ENCODE measurements at regions not wholly inside any gene's neighbourhood (a gene's known extent, or its start where the extent isn't known, plus 50 kb on each side); places are given as distances from the start of the nearest gene placed in this dataset.

DNA sequence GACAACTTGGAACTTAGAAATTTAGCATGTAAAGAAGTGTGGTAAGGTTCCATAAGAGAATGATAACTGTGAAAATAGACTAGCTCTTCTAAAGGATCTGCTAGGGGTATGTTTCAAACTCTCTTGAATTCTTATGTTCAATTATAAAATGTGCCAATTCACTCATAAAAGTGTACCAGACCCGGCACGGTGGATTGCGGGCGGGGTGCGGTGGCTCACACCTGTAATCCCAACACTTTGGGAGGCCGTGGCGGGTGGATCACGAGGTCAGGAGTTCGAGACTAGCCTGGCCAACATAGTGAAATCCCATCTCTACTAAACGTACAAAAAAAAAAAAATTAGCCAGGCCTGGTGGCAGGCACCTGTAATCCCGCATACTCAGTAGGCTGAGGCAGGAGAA is 105.4 kb upstream of the CAV2 start:
- no peaks in the 10 kb centered on the region for H3K79me2 ChIP-seq (ENCODE audit: insufficient read depth, low read length)
- RAD21 ChIA-PET (ENCODE audit: low non-redundant PET in 1 of 2, low total read pairs in 2 of 2, uncharacterized antibody in 2 of 2, unreplicated experiment in 2 of 2) = no interaction called here
- H3K27me3 ChIP-seq (ENCODE audit: insufficient read depth, low read length) = no peaks in the 10 kb centered on the region
- H3K4me2 ChIP-seq (ENCODE audit: low read length) = no peak overlapping the region
- no peak overlapping the region for H3K4me3 ChIP-seq (replicated peaks in 1 of 2; ENCODE audit: low read depth in 1 of 2, low read length in 2 of 2)
- no peaks in the 10 kb centered on the region for H3K9me3 ChIP-seq (ENCODE audit: control insufficient read depth in 1 of 2, insufficient read depth in 1 of 2, low read depth in 1 of 2, low read length in 2 of 2)
- H2AFZ ChIP-seq (ENCODE audit: low read depth, low read length, poor library complexity, severe bottlenecking) = no peak overlapping the region
- H3K9ac ChIP-seq (ENCODE audit: low read length) = no peak overlapping the region
- CTCF ChIA-PET = no interaction called here
- POLR2A ChIA-PET = no interaction called here
- intact Hi-C loops (cut with micrococcal nuclease) = no loop called here
- no peak for DNase-seq (ENCODE audit: low read depth, low spot score)
- ATAC-seq = no peak
- peaks cover 18 to 21% of the 10 kb centered on the region in 2 experiments for H3K4me1 ChIP-seq (ENCODE audit: control insufficient read depth in 1 of 2, insufficient read depth in 2 of 2, low read length in 2 of 2)
- H3K36me3 ChIP-seq (ENCODE audit: control insufficient read depth in 1 of 2, insufficient read depth in 2 of 2, low read length in 2 of 2) = no peaks in the 10 kb centered on the region
- no peak overlapping the region for H3K27ac ChIP-seq (ENCODE audit: low read depth, low read length)
- no peaks in the 10 kb centered on the region for H3K9me2 ChIP-seq (ENCODE audit: insufficient read depth)
- no TSS peak for BruUV-seq (replicated peaks)
- no peaks in the 10 kb centered on the region for H4K20me1 ChIP-seq (ENCODE audit: insufficient read depth)
- no peak for TF ChIP-seq POLR2AphosphoS5 (IDR thresholded peaks at IDR 0.05; ENCODE audit: low read depth, low read length)
- TF ChIP-seq ZFX (IDR thresholded peaks at IDR 0.05) = no peak
- TF ChIP-seq CBX3 (IDR thresholded peaks at IDR 0.05; ENCODE audit: low read depth) = no peak
- TF ChIP-seq, protein P1, sequence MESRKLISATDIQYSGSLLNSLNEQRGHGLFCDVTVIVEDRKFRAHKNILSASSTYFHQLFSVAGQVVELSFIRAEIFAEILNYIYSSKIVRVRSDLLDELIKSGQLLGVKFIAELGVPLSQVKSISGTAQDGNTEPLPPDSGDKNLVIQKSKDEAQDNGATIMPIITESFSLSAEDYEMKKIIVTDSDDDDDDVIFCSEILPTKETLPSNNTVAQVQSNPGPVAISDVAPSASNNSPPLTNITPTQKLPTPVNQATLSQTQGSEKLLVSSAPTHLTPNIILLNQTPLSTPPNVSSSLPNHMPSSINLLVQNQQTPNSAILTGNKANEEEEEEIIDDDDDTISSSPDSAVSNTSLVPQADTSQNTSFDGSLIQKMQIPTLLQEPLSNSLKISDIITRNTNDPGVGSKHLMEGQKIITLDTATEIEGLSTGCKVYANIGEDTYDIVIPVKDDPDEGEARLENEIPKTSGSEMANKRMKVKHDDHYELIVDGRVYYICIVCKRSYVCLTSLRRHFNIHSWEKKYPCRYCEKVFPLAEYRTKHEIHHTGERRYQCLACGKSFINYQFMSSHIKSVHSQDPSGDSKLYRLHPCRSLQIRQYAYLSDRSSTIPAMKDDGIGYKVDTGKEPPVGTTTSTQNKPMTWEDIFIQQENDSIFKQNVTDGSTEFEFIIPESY (IDR thresholded peaks at IDR 0.05; ENCODE audit: extremely low read depth, insufficient replicate concordance, low read length) = no peak

DNA sequence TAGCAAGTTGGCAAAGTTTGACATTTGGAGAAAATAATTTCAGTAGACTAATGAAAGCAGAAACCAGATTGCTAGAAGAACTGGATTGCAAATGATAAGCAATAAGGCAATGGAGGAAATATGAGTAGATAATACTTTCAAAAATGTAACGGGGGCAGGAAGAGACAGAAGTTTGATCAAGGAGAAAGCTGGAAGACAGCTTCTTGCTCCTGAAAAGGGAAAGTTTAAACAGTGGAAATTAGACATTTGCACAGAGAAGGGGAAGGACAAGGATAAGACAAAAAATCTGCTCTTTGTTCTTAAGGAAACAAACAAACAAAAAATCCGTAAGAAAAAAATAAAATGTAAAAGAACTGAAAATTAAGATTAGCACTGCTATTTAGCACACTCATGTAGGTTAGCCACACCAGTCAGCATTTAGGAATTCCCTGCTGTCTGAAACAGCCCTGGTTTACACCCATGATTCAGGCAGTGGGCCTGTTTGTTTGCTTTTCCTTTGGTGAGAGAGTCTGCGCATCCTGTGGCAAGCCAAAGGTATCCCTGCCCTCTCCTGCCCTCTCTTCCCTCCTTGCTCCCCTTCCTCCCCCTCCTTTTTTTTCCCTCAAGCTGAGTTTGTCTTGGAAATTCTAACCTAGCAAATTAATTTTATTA is 104.3 kb upstream of the CAV2 start:
- RAD21 ChIA-PET (ENCODE audit: low non-redundant PET in 1 of 2, low total read pairs in 2 of 2, uncharacterized antibody in 2 of 2, unreplicated experiment in 2 of 2) = no interaction called here
- peak overlapping the region; percentile 50; the same call in 1 of the 2 replicates for H3K27ac ChIP-seq (ENCODE audit: low read depth, low read length)
- intact Hi-C loops (cut with micrococcal nuclease) = no loop called here

More for the DNA sequence above, 104.3 kb upstream of the CAV2 start:
- ATAC-seq (peak; percentile 97), DNase-seq (ENCODE audit: low read depth, low spot score) (peak; percentile 69)
- H3K36me3 ChIP-seq (ENCODE audit: control insufficient read depth in 1 of 2, insufficient read depth in 2 of 2, low read length in 2 of 2) = no peaks in the 10 kb centered on the region
- peak; percentile 91 for TF ChIP-seq CBX3 (IDR thresholded peaks at IDR 0.05; ENCODE audit: low read depth)
- TF ChIP-seq, protein P2, sequence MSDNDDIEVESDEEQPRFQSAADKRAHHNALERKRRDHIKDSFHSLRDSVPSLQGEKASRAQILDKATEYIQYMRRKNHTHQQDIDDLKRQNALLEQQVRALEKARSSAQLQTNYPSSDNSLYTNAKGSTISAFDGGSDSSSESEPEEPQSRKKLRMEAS (IDR thresholded peaks at IDR 0.05) = no peak
- no peak for TF ChIP-seq EGR1 (IDR thresholded peaks at IDR 0.05; ENCODE audit: low read depth)
- TF ChIP-seq EZH2phosphoT487 (IDR thresholded peaks at IDR 0.05; ENCODE audit: borderline replicate concordance) = no peak
- TF ChIP-seq POLR2A (IDR thresholded peaks at IDR 0.05; ENCODE audit: borderline replicate concordance, extremely low read depth, insufficient read depth, insufficient read length) = no peak
- TF ChIP-seq JUND (IDR thresholded peaks at IDR 0.05) = peak; percentile 53; the same call in 1 of the 2 replicates
- TF ChIP-seq FOSL1 (IDR thresholded peaks at IDR 0.05; ENCODE audit: low read depth) = peak; percentile 56
- TF ChIP-seq RAD21 (IDR thresholded peaks at IDR 0.05; ENCODE audit: low read depth) = peak; percentile 18
- TF ChIP-seq SP1 (IDR thresholded peaks at IDR 0.05; ENCODE audit: low read depth) = peak; percentile 54
- TF ChIP-seq, protein P3, sequence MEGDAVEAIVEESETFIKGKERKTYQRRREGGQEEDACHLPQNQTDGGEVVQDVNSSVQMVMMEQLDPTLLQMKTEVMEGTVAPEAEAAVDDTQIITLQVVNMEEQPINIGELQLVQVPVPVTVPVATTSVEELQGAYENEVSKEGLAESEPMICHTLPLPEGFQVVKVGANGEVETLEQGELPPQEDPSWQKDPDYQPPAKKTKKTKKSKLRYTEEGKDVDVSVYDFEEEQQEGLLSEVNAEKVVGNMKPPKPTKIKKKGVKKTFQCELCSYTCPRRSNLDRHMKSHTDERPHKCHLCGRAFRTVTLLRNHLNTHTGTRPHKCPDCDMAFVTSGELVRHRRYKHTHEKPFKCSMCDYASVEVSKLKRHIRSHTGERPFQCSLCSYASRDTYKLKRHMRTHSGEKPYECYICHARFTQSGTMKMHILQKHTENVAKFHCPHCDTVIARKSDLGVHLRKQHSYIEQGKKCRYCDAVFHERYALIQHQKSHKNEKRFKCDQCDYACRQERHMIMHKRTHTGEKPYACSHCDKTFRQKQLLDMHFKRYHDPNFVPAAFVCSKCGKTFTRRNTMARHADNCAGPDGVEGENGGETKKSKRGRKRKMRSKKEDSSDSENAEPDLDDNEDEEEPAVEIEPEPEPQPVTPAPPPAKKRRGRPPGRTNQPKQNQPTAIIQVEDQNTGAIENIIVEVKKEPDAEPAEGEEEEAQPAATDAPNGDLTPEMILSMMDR (IDR thresholded peaks at IDR 0.05 in 2 of 3, conservative IDR thresholded peaks at IDR 0.05 in 1 of 3; ENCODE audit: borderline replicate concordance in 1 of 3, insufficient read depth in 1 of 3, low read depth in 2 of 3, low read length in 2 of 3) = no peak
- no peak for TF ChIP-seq TCF7L2 (IDR thresholded peaks at IDR 0.05; ENCODE audit: borderline replicate concordance, extremely low read depth, insufficient read depth, insufficient read length)
- TF ChIP-seq SRF (IDR thresholded peaks at IDR 0.05; ENCODE audit: low read depth) = no peak
- no peak for TF ChIP-seq ZNF274 (IDR thresholded peaks at IDR 0.05; ENCODE audit: low read depth, low read length)
- BruUV-seq (replicated peaks) = no TSS peak
- no peaks in the 10 kb centered on the region for H3K9me2 ChIP-seq (ENCODE audit: insufficient read depth)
- peaks cover 24 to 28% of the 10 kb centered on the region in 2 experiments for H3K4me1 ChIP-seq (ENCODE audit: control insufficient read depth in 1 of 2, insufficient read depth in 2 of 2, low read length in 2 of 2)
- POLR2A ChIA-PET = no interaction called here
- H3K9me3 ChIP-seq (ENCODE audit: control insufficient read depth in 1 of 2, insufficient read depth in 1 of 2, low read depth in 1 of 2, low read length in 2 of 2) = no peaks in the 10 kb centered on the region
- H3K79me2 ChIP-seq (ENCODE audit: insufficient read depth, low read length) = no peaks in the 10 kb centered on the region
- no peaks in the 10 kb centered on the region for H4K20me1 ChIP-seq (ENCODE audit: insufficient read depth)
- peak overlapping the region; percentile 52 for H3K4me2 ChIP-seq (ENCODE audit: low read length)
- no peak overlapping the region for H2AFZ ChIP-seq (ENCODE audit: low read depth, low read length, poor library complexity, severe bottlenecking)
- H3K27me3 ChIP-seq (ENCODE audit: insufficient read depth, low read length) = no peaks in the 10 kb centered on the region
- CTCF ChIA-PET = no interaction called here
- no peak overlapping the region; a peak in 1 of 4 replicates for H3K4me3 ChIP-seq (replicated peaks in 1 of 2; ENCODE audit: low read depth in 1 of 2, low read length in 2 of 2)
- peak overlapping the region; percentile 30; the same call in 1 of the 2 replicates for H3K9ac ChIP-seq (ENCODE audit: low read length)

Measured in HCT116 (cell line).